Left colon (tissue), 2 donors: ENCODE measurements at regions not wholly inside any gene's neighbourhood (a gene's known extent, or its start where the extent isn't known, plus 50 kb on each side); places are given as distances from the start of the nearest gene placed in this dataset.

ENCODE experiments used
- ATAC-seq: fragments of 200-7000 bp; cut with Tn5 transposase; one replicate; pipeline ENCODE4 v1.9.1; 2020; ENCODE audit warnings: mild to moderate bottlenecking, moderate library complexity
- DNase-seq, 2 donors: peaks; one replicate each; pipeline ENCODE4 v3.0.0-alpha.2; 2020
- intact Hi-C, 2 donors: fragments of 100-400 bp; cut with DNase I in 1 of 2; cut with micrococcal nuclease in 1 of 2; formaldehyde crosslinking; loops; one replicate each; pipeline versions ENCODE4 v1.11.2 to v1.14.0; 2022; cut with DNase I, micrococcal nuclease
- donor health status: DM: no; HTN: no; CAD: no.
- donor health status: DM: yes; HTN: yes; CAD: no.

- intact Hi-C loops: no loop called here
- DNase-seq: no peak
- ATAC-seq: no peak
Observed at GRCh38 chr7:41027428-41028115, 675.3 kb downstream of the INHBA start.

GRCh38 chr7:41024126-41024525, 678.8 kb downstream of the INHBA start:
- no peak for DNase-seq
- ATAC-seq: no peak
- intact Hi-C loops: no loop called here

GRCh38 chr7:41020056-41020455, 682.8 kb downstream of the INHBA start:
- no peak for ATAC-seq
- no peak for DNase-seq
- intact Hi-C loops: no loop called here

GRCh38 chr7:41013117-41013516, 689.8 kb downstream of the INHBA start:
- DNase-seq: no peak
- ATAC-seq: no peak
- intact Hi-C loops: no loop called here

GRCh38 chr7:41012041-41012440, 690.8 kb downstream of the INHBA start:
- intact Hi-C loops: no loop called here
- DNase-seq: no peak
- no peak for ATAC-seq

- no peak for ATAC-seq
- intact Hi-C loops: no loop called here
- no peak for DNase-seq
Observed at GRCh38 chr7:41010967-41011366, 691.9 kb downstream of the INHBA start.

- no peak for ATAC-seq
- intact Hi-C loops: no loop called here
- no peak for DNase-seq
Observed at GRCh38 chr7:41010418-41010817, 692.5 kb downstream of the INHBA start.

- DNase-seq (no peak), ATAC-seq (no peak)
Observed at GRCh38 chr7:41007811-41008210, 695.1 kb downstream of the INHBA start.

GRCh38 chr7:41007351-41007751, 695.5 kb downstream of the INHBA start:
- ATAC-seq (no peak), DNase-seq (no peak)
- intact Hi-C loops: no loop called here

More at GRCh38 chr7:41007811-41008210, 695.1 kb downstream of the INHBA start:
- intact Hi-C loops: no loop called here

- no peak for DNase-seq
- intact Hi-C loops: no loop called here
- no peak for ATAC-seq
Observed at GRCh38 chr7:41006306-41006995, 696.4 kb downstream of the INHBA start.

- intact Hi-C loops: no loop called here
- ATAC-seq (no peak), DNase-seq (no peak)
Observed at GRCh38 chr7:41005374-41005901, 697.5 kb downstream of the INHBA start.

GRCh38 chr7:41003977-41004376, 698.9 kb downstream of the INHBA start:
- intact Hi-C loops: no loop called here
- DNase-seq (no peak), ATAC-seq (no peak)

GRCh38 chr7:41003611-41003940, 699.3 kb downstream of the INHBA start:
- ATAC-seq (no peak), DNase-seq (no peak)
- intact Hi-C loops: no loop called here

- intact Hi-C loops: no loop called here
- ATAC-seq (no peak), DNase-seq (peak in 1 of 2 donors; percentile 32)
Observed at GRCh38 chr7:41002741-41003610, 699.9 kb downstream of the INHBA start.

- intact Hi-C loops: no loop called here
Observed at GRCh38 chr7:41000042-41000441, 702.8 kb downstream of the INHBA start.

GRCh38 chr7:40996233-40996677, 706.6 kb downstream of the INHBA start:
- ATAC-seq: no peak
- no peak for DNase-seq
- intact Hi-C loops: loop anchor here in 1 of 2 donors (10.0 kb wide), 1 partner anchor 699 kb away; no protein-coding TSS in a partner anchor

More at GRCh38 chr7:41000042-41000441, 702.8 kb downstream of the INHBA start:
- ATAC-seq: no peak
- no peak for DNase-seq

GRCh38 chr7:40990841-40991240, 712.0 kb downstream of the INHBA start:
- ATAC-seq: no peak
- no peak for DNase-seq

GRCh38 chr7:40987571-40987970, 715.3 kb downstream of the INHBA start:
- intact Hi-C loops: no loop called here
- no peak for ATAC-seq
- no peak for DNase-seq

More at GRCh38 chr7:40990841-40991240, 712.0 kb downstream of the INHBA start:
- intact Hi-C loops: loop anchor here in 1 of 2 donors (10.0 kb wide), 1 partner anchor 704 kb away; no protein-coding TSS in a partner anchor

GRCh38 chr7:40986351-40986873, 716.5 kb downstream of the INHBA start:
- no peak for DNase-seq
- ATAC-seq: no peak
- intact Hi-C loops: no loop called here
